Right atrium auricular region (tissue), 2 donors: ENCODE measurements at regions not wholly inside any gene's neighbourhood (a gene's known extent, or its start where the extent isn't known, plus 50 kb on each side); places are given as distances from the start of the nearest gene placed in this dataset.

Source experiments
- DNase-seq: peaks from one replicate; pipeline ENCODE4 v3.0.0-alpha.2; 2019; ENCODE audit warnings: low spot score
- H3K27ac ChIP-seq, 2 donors: fragments of 200-600 bp; sonication (generic); 1 replicate in 1 of 2; 2 replicates in 1 of 2; pipeline ENCODE4 v1.5.1; 2016 to 2019
- H3K27me3 ChIP-seq, 2 donors: fragments of 200-600 bp; sonication (generic); one replicate each; pipeline versions ENCODE4 v1.5.1 to v1.6.0; 2017 to 2019
- H3K36me3 ChIP-seq: fragments of 200-600 bp; sonication (generic); one replicate; pipeline ENCODE4 v1.5.1; 2016
- H3K4me1 ChIP-seq, 2 donors: fragments of 200-600 bp; sonication (generic); one replicate each; pipeline versions ENCODE4 v1.5.1 to v1.6.0; 2017 to 2019
- H3K4me3 ChIP-seq, 2 donors: fragments of 200-600 bp; sonication (generic); 1 replicate in 1 of 2; 2 replicates in 1 of 2; pipeline ENCODE4 v1.5.1; 2017 to 2019; ENCODE audit warnings: mild to moderate bottlenecking in 1 of 2, moderate library complexity in 1 of 2
- H3K9me3 ChIP-seq, 2 donors: fragments of 200-600 bp; sonication (generic); one replicate each; pipeline ENCODE4 v1.5.1; 2019
- TF ChIP-seq, protein P1 (sequence below), 2 donors: fragments of 200-600 bp; sonication (generic); IDR thresholded peaks; one replicate each; pipeline ENCODE4 v1.5.1; 2019; ENCODE audit warnings: antibody characterized with exemption in 2 of 2

DNA sequence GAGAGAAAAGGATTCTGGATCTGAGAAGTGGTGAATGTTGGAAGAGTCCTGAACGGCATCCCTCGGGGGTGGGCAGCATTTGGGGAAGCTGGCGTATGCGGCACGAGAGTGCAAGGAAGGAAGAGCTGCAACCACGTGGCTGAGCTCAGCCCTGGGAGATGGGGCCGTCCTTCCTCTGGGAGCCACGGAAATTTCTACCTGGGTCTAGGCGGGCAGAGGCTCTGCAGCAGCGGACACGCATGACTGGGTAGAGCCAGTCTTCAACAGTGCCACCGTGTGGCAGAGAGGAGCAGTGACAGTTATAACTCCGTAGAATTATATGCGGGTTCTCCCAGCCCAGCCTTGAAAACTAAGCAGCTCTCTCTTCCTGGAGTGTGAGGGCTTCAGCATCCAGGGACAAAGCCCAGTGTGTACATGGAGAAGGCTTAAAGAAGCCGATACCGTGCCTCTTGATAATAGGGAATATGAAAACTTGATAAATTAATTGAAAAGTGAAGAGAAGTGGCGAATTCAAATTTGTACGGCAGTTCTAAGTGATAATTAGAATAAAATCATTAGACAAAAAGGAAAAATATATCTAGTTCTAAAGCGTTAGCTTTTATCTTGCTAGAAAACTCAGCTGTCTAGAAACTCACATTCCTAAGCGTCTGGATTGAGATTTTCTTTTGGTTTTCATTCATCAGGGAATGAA, 82.9 kb upstream of the STXBP6 start:
- DNase-seq: peak; percentile 76
- Histone ChIP-seq H3K4me1 (peaks cover 0 to 6% of the 10 kb centered on the region in 2 donors), H3K9me3 (no peaks in the 10 kb centered on the region), H3K27ac (no peak overlapping the region), H3K4me3 (no peak overlapping the region), H3K36me3 (no peaks in the 10 kb centered on the region), H3K27me3 (no peaks in the 10 kb centered on the region)
- TF ChIP-seq, protein P1, sequence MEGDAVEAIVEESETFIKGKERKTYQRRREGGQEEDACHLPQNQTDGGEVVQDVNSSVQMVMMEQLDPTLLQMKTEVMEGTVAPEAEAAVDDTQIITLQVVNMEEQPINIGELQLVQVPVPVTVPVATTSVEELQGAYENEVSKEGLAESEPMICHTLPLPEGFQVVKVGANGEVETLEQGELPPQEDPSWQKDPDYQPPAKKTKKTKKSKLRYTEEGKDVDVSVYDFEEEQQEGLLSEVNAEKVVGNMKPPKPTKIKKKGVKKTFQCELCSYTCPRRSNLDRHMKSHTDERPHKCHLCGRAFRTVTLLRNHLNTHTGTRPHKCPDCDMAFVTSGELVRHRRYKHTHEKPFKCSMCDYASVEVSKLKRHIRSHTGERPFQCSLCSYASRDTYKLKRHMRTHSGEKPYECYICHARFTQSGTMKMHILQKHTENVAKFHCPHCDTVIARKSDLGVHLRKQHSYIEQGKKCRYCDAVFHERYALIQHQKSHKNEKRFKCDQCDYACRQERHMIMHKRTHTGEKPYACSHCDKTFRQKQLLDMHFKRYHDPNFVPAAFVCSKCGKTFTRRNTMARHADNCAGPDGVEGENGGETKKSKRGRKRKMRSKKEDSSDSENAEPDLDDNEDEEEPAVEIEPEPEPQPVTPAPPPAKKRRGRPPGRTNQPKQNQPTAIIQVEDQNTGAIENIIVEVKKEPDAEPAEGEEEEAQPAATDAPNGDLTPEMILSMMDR (IDR thresholded peaks at IDR 0.05): peak; percentile 88 to 91

DNA sequence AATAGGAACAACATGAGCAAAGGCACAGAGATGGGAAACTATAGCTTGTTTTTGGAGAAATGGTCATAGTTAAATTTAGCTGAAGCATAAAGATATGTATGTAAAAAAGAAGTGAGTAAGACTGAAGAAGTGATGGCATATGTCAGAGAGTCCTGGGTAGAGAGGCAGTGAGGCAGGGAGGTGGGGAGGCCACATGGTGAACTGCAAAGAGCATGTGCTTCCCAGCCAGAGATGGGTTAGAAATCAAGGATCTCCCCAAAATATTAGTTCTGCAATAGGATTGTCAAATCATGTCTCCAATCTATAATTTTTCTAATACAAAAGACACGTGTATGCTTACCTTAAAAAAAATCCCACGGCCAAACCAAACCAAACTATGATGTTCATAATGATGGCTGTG, 82.1 kb upstream of the STXBP6 start:
- Histone ChIP-seq H3K4me3 (no peak overlapping the region), H3K27ac (no peak overlapping the region), H3K27me3 (no peaks in the 10 kb centered on the region), H3K36me3 (no peaks in the 10 kb centered on the region), H3K4me1 (peaks cover 0 to 6% of the 10 kb centered on the region in 2 donors), H3K9me3 (no peaks in the 10 kb centered on the region)
- TF ChIP-seq, protein P1 (IDR thresholded peaks at IDR 0.05): no peak
- no peak for DNase-seq

DNA sequence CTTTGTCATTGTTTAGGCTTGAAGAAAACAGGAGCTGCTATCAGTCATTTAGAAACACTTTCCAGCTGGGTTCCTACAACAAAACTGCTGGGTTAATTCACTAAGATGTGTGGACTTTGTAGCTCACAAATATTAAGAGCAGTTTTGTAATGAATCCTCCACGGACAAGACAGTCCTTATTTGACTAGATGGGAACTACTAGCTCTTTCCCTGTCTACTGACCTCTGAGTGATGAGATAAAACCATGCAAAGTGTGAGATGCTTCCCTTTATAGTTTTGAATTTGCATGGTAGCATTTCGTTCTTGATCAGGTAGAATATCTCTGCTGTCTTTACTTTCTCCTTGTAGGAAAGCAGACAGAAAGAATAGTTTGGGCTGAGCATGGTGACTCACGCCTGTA, 72.9 kb upstream of the STXBP6 start:
- H3K27ac ChIP-seq: peak overlapping the region; percentile 43 to 57
- TF ChIP-seq, protein P1 (IDR thresholded peaks at IDR 0.05): no peak
- H3K4me3 ChIP-seq: no peak overlapping the region
- DNase-seq: no peak
- no peaks in the 10 kb centered on the region for H3K36me3 ChIP-seq
- no peaks in the 10 kb centered on the region for H3K27me3 ChIP-seq
- H3K4me1 ChIP-seq: peaks cover 0 to 29% of the 10 kb centered on the region in 2 donors
- no peaks in the 10 kb centered on the region for H3K9me3 ChIP-seq

DNA sequence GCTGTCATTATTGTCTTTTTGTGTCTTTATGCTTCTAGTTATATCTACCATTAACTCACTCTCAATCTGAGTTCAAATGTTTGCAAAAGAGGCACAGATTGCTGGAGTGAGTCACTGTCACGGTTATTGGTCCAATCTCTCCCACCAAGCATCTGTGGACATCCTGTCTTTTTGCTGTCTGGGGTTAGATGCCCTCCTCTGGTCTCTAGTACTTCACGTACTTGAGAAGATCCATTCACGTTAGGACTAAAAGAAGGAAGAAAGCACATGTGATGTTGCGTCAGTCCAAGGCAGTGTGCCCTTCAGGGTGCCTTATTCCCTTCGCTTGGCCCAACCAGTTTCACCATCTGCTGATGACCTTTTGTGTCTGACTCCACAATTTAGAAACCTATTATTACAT, 72.3 kb upstream of the STXBP6 start:
- no peak for DNase-seq
- TF ChIP-seq, protein P1 (IDR thresholded peaks at IDR 0.05): no peak
- H3K4me3 ChIP-seq: no peak overlapping the region
- no peaks in the 10 kb centered on the region for H3K27me3 ChIP-seq
- H3K9me3 ChIP-seq: no peaks in the 10 kb centered on the region
- H3K36me3 ChIP-seq: no peaks in the 10 kb centered on the region
- peak overlapping the region; percentile 43 to 57 for H3K27ac ChIP-seq
- H3K4me1 ChIP-seq: peaks cover 0 to 34% of the 10 kb centered on the region in 2 donors

DNA sequence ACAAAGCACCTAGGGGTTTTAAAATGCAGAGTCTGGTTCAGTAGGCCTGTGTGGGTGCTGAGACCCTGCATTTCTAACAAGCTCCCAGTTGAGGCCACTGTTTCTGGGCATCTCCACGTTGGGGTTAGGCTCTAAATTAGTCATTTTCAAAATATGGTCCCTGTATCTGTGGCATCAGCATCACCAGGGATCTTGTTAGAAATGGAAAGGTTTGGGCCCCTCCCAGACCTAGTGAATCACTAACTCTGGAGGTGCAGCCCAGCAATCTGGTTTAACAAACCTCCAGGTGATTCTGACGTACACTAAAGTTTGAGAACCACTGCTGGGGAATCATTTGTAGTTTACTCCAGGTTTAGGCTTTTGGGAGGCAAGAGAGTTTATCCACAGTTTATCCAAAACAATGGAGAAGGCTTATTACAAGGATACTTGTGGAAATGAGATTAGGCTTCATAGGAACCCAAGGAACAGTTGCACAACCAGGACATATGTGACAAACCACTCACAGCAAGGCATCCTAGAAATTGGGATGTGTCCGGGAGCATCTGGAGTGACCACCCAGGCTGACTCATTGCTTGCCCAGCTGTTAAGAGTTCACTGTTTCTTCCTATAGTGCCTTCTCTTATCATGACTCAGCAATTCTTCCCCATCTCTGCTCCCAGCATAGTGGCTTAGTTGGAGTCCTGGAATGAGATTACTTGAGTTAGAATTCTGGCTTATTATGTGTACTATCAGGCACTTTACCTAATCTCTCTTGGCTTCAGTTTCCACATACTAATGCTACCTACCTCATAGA, 71.6 kb upstream of the STXBP6 start:
- Histone ChIP-seq H3K4me1 (peaks cover 0 to 34% of the 10 kb centered on the region in 2 donors), H3K27me3 (no peaks in the 10 kb centered on the region), H3K4me3 (no peak overlapping the region), H3K36me3 (no peaks in the 10 kb centered on the region), H3K27ac (peak overlapping the region; percentile 43 to 57), H3K9me3 (no peaks in the 10 kb centered on the region)
- TF ChIP-seq, protein P1 (IDR thresholded peaks at IDR 0.05): no peak
- peak; percentile 70 for DNase-seq
